Astrocyte (in vitro differentiated cells and primary cell): ENCODE measurements at regions not wholly inside any gene's neighbourhood (a gene's known extent, or its start where the extent isn't known, plus 50 kb on each side); places are given as distances from the start of the nearest gene placed in this dataset.

Experiments
- DNase-seq: peaks from one replicate; pipeline ENCODE4 v3.0.0-alpha.2; 2010; ENCODE audit warnings: low read depth
- FAIRE-seq: peaks from 2 replicates; lab custom pipeline; 2011; peaks lifted over from hg19 to GRCh38; lab: Jason Lieb, UNC
- H2AFZ ChIP-seq: 2 replicates; pipeline ENCODE4 v1.6.0; 2012; ENCODE audit warnings: low read depth, low read length, inconsistent platforms
- H3K27ac ChIP-seq: 2 replicates; pipeline ENCODE4 v1.5.1; 2011; ENCODE audit warnings: low read depth, low read length, inconsistent platforms
- H3K27me3 ChIP-seq: 2 replicates; pipeline ENCODE4 v1.6.0; 2011; ENCODE audit warnings: low read length, inconsistent platforms; ENCODE audit not compliant: insufficient read depth
- H3K36me3 ChIP-seq: 2 replicates; pipeline ENCODE4 v1.5.1; 2011; ENCODE audit warnings: low read length, inconsistent platforms; ENCODE audit not compliant: insufficient read depth
- H3K4me1 ChIP-seq: 2 replicates; pipeline ENCODE4 v1.5.1; 2011; ENCODE audit warnings: low read length, inconsistent platforms; ENCODE audit not compliant: insufficient read depth
- H3K4me2 ChIP-seq: 2 replicates; pipeline ENCODE4 v1.6.0; 2012; ENCODE audit warnings: low read length, inconsistent platforms
- H3K4me3 ChIP-seq: 2 replicates; pipeline ENCODE4 v1.5.1; 2011; ENCODE audit warnings: low read depth, mild to moderate bottlenecking, low read length, inconsistent platforms; ENCODE audit not compliant: insufficient read depth
- H3K79me2 ChIP-seq: 2 replicates; pipeline ENCODE4 v1.6.0; 2012; ENCODE audit warnings: mild to moderate bottlenecking, low read length, inconsistent platforms; ENCODE audit not compliant: insufficient read depth
- H3K9ac ChIP-seq: 2 replicates; pipeline ENCODE4 v1.6.0; 2012; ENCODE audit warnings: mild to moderate bottlenecking, low read length, inconsistent platforms
- H3K9me3 ChIP-seq: 2 replicates; pipeline ENCODE4 v1.5.1; 2012; ENCODE audit warnings: low read depth, mild to moderate bottlenecking, low read length, inconsistent platforms; ENCODE audit not compliant: insufficient read depth
- H4K20me1 ChIP-seq: 2 replicates; pipeline ENCODE4 v1.6.0; 2012; ENCODE audit warnings: low read length, inconsistent platforms; ENCODE audit not compliant: insufficient read depth
- H3K27ac Mint-ChIP-seq: one replicate; pipeline ENCODE4 v1.8.0; 2021; ENCODE audit warnings: mild to moderate bottlenecking, mixed read lengths; ENCODE audit not compliant: unreplicated experiment
- H3K27me3 Mint-ChIP-seq: one replicate; pipeline ENCODE4 v1.8.0; 2021; ENCODE audit warnings: low read depth, mixed read lengths; ENCODE audit not compliant: unreplicated experiment
- H3K36me3 Mint-ChIP-seq: one replicate; pipeline ENCODE4 v1.8.0; 2021; ENCODE audit warnings: low read depth, mixed read lengths; ENCODE audit not compliant: unreplicated experiment
- H3K4me1 Mint-ChIP-seq: one replicate; pipeline ENCODE4 v1.8.0; 2021; ENCODE audit warnings: low read depth, mixed read lengths; ENCODE audit not compliant: unreplicated experiment
- H3K4me3 Mint-ChIP-seq: one replicate; pipeline ENCODE4 v1.8.0; 2021; ENCODE audit warnings: mild to moderate bottlenecking, moderate library complexity, mixed read lengths; ENCODE audit not compliant: unreplicated experiment
- H3K9me3 Mint-ChIP-seq: one replicate; pipeline ENCODE4 v1.8.0; 2021; ENCODE audit warnings: mild to moderate bottlenecking, mixed read lengths; ENCODE audit not compliant: unreplicated experiment
- CTCF ChIP-seq: IDR thresholded peaks from 2 replicates; pipeline ENCODE4 v1.5.1; 2011; ENCODE audit warnings: low read depth, mild to moderate bottlenecking, inconsistent platforms, low read length, moderate library complexity; ENCODE audit not compliant: insufficient read depth
- EZH2 ChIP-seq: IDR thresholded peaks from 2 replicates; pipeline ENCODE4 v1.6.1; 2012; ENCODE audit warnings: mild to moderate bottlenecking, low read length, inconsistent platforms; ENCODE audit not compliant: insufficient read depth

- no peak overlapping the region for H2AFZ ChIP-seq
- H3K9ac ChIP-seq, result no peak overlapping the region
- no peaks in the 10 kb centered on the region for H4K20me1 ChIP-seq
- FAIRE-seq (no peak), DNase-seq (no peak)
- TF ChIP-seq EZH2, result no peak
- TF ChIP-seq CTCF, result no peak
- H3K27me3 Mint-ChIP-seq, result no peaks in the 10 kb centered on the region
- peaks cover 12% of the 10 kb centered on the region for H3K4me1 ChIP-seq
- no peak overlapping the region for H3K4me3 ChIP-seq
- peak overlapping the region; percentile 48 for H3K27ac Mint-ChIP-seq
- H3K36me3 Mint-ChIP-seq, result peaks cover 2% of the 10 kb centered on the region
- H3K27ac ChIP-seq, result no peak overlapping the region
- H3K9me3 Mint-ChIP-seq, result no peaks in the 10 kb centered on the region
- H3K36me3 ChIP-seq, result no peaks in the 10 kb centered on the region
- no peak overlapping the region for H3K4me3 Mint-ChIP-seq
- H3K27me3 ChIP-seq, result no peaks in the 10 kb centered on the region
- H3K4me1 Mint-ChIP-seq, result peaks cover 45% of the 10 kb centered on the region
- no peaks in the 10 kb centered on the region for H3K79me2 ChIP-seq
- no peaks in the 10 kb centered on the region for H3K9me3 ChIP-seq
- no peak overlapping the region for H3K4me2 ChIP-seq
Observed at GRCh38 chr15:95131131-95131556, 899.8 kb downstream of the MCTP2 start.

DNA sequence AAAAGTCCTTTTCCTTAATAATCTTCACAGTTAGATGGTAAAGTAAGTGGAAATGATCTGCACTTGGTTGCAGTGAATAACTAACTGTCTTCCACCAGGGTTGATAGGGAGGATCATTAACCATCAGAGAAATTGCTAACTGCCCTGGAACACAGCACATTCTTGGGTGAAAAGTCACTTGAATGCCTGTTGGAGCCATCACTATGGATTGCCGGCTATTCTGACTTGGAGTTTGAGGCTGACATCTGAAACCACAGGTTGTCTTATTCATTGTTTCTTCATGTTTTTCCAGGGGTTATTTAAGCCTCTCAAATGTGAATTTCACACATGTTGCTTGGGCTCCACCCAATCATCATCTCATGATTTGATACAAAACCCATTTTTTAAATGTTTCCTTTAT lies 901.4 kb downstream of the MCTP2 start:
- Histone ChIP-seq H3K4me2 (peak overlapping the region; percentile 59), H3K9me3 (no peaks in the 10 kb centered on the region), H3K27me3 (no peaks in the 10 kb centered on the region), H3K4me3 (no peak overlapping the region), H3K27ac (peak overlapping the region; percentile 35), H3K79me2 (no peaks in the 10 kb centered on the region), H2AFZ (no peak overlapping the region), H3K36me3 (no peaks in the 10 kb centered on the region), H3K9ac (no peak overlapping the region), H4K20me1 (no peaks in the 10 kb centered on the region), H3K4me1 (peaks cover 12% of the 10 kb centered on the region)
- TF ChIP-seq CTCF (no peak), EZH2 (no peak)
- no peaks in the 10 kb centered on the region for H3K27me3 Mint-ChIP-seq
- peak overlapping the region; percentile 50 for H3K4me3 Mint-ChIP-seq
- peaks cover 43% of the 10 kb centered on the region for H3K4me1 Mint-ChIP-seq
- H3K36me3 Mint-ChIP-seq, result peaks cover 2% of the 10 kb centered on the region
- H3K27ac Mint-ChIP-seq, result peak overlapping the region; percentile 48
- H3K9me3 Mint-ChIP-seq, result no peaks in the 10 kb centered on the region
- FAIRE-seq (peak; percentile 86), DNase-seq (peak; percentile 93)

GRCh38 chr15:95134431-95135110 lies 903.2 kb downstream of the MCTP2 start:
- Mint-ChIP-seq H3K27ac (no peak overlapping the region), H3K27me3 (no peaks in the 10 kb centered on the region), H3K36me3 (peaks cover 2% of the 10 kb centered on the region), H3K9me3 (no peaks in the 10 kb centered on the region), H3K4me3 (no peak overlapping the region), H3K4me1 (peaks cover 48% of the 10 kb centered on the region)
- H3K4me1 ChIP-seq, result peaks cover 12% of the 10 kb centered on the region
- H2AFZ ChIP-seq, result no peak overlapping the region
- TF ChIP-seq EZH2 (no peak), CTCF (no peak)
- H3K4me2 ChIP-seq, result no peak overlapping the region
- H4K20me1 ChIP-seq, result no peaks in the 10 kb centered on the region
- H3K4me3 ChIP-seq, result no peak overlapping the region
- DNase-seq (peak; percentile 46), FAIRE-seq (peak; percentile 47)
- H3K9ac ChIP-seq, result no peak overlapping the region
- H3K27ac ChIP-seq, result no peak overlapping the region
- no peaks in the 10 kb centered on the region for H3K9me3 ChIP-seq
- H3K27me3 ChIP-seq, result no peaks in the 10 kb centered on the region
- H3K36me3 ChIP-seq, result no peaks in the 10 kb centered on the region
- no peaks in the 10 kb centered on the region for H3K79me2 ChIP-seq
